Urinary bladder (tissue), 3 donors: ENCODE measurements at regions not wholly inside any gene's neighbourhood (a gene's known extent, or its start where the extent isn't known, plus 50 kb on each side); places are given as distances from the start of the nearest gene placed in this dataset.
"Not testable (repeated sequence)": the region's sequence is repeated elsewhere in the genome, so short reads cannot be mapped to it uniquely, and the experiment has no call there.

ENCODE experiments used
- DNase-seq: peaks from one replicate; pipeline ENCODE4 v3.0.0-alpha.2; 2015; ENCODE audit errors: extremely low spot score
- H3K27ac ChIP-seq: one replicate; pipeline ENCODE4 v1.5.1; 2013; ENCODE audit warnings: low read depth, mild to moderate bottlenecking, moderate library complexity
- H3K36me3 ChIP-seq: one replicate; pipeline ENCODE4 v1.6.1; 2013; ENCODE audit warnings: mild to moderate bottlenecking, moderate library complexity; ENCODE audit not compliant: insufficient read depth
- H3K4me1 ChIP-seq: one replicate; pipeline ENCODE4 v1.6.1; 2013; ENCODE audit warnings: mild to moderate bottlenecking, moderate library complexity; ENCODE audit not compliant: insufficient read depth
- H3K4me3 ChIP-seq: one replicate; pipeline ENCODE4 v1.5.1; 2013; ENCODE audit warnings: low read depth, low read length
- WGBS: extraction: QIAGEN DNeasy Blood & Tissue Kit; methylation state at CpG from one replicate; pipeline ENCODE4 v1.1.7; 2013; 5-methylcytosine and 5-hydroxymethylcytosine counted together
- donor health status: healthy with polysubstance abuse.
- donor health status: healthy.

DNA sequence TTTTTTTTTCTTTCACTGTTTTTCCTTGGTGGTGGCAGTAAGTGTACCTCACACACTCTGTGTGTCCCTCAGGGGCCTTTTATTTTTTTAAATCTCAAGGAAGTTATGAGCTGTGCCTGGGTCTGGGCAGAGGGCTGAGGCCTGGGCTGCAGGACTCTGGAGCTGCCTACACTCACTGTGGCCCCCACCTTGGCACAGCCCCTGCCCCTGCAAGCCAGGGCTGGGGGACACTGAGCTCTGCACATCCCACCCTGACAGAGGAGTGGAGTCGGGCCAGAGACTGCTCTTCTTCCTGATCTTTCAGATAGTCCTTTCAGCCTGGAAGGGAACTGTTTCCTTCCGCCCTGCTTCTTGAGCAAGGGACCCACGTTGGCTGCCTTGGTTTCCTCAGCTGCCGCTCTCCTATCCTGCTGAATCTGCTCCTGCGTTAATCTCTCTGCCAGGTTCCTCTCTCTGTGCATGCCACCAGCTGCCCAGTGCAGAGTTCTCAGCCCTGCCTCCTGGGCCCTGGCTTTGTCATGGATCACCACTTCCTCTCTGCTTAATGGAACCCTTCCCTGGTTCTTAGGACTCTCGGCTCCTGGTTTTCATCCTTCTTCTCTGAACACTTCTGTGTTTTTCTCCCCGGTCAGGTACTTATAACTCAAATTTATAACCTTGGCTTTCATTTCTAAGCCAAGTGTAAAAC lies 502.3 kb downstream of the DIRAS2 start:
- Histone ChIP-seq H3K4me1 (no peaks in the 10 kb centered on the region), H3K4me3 (no peak overlapping the region), H3K36me3 (no peaks in the 10 kb centered on the region), H3K27ac (no peak overlapping the region)
- 63% methylated on average over 7 of the region's 7 CpGs for WGBS
- no peak for DNase-seq

DNA sequence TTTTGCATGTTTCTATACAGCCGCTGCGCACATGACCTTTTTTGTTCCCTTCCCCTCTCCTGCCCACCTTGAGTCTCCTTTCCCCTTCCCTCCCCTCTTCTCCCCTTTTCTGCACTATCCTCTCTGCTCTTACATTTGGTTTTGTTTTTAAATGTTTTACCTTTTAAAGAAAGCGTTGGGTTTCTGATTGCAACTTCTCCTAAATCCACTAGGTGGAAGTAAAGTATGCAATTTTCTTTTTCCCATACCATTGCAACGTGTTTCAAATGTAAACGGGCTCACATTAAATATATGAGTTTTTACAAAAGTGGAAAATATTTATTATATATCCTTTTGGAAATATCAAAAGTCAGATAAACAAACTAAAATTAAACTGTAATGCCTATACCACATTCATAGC lies 500.9 kb downstream of the DIRAS2 start:
- no peak overlapping the region for H3K27ac ChIP-seq
- no peak overlapping the region for H3K4me3 ChIP-seq
- no peak for DNase-seq
- H3K36me3 ChIP-seq: no peaks in the 10 kb centered on the region
- WGBS: 28% methylated on average over 5 of the region's 5 CpGs
- H3K4me1 ChIP-seq: no peaks in the 10 kb centered on the region

DNA sequence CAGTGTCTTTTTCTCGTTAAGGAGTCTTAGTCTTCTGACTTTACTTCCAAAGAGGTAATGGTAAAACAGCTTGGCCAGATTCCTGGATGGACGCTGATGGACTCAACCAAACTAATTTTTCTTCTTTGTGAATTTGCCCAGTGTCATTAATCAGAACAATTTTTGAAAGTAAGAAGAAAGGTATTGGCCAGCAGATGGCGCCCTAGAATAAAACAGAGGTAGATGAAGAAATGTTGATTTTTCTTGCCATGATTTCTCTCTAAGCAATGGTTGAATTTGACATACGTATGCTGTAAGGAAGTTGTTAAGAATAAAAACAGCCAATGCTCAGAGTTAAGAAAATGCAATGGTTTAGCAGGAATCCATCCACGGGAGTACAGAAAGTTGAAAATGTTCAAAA lies 500.0 kb downstream of the DIRAS2 start:
- no peak overlapping the region for H3K4me3 ChIP-seq
- H3K4me1 ChIP-seq: no peaks in the 10 kb centered on the region
- H3K36me3 ChIP-seq: no peaks in the 10 kb centered on the region
- 20% methylated on average over 5 of the region's 5 CpGs for WGBS
- peak; percentile 17 for DNase-seq
- no peak overlapping the region for H3K27ac ChIP-seq

DNA sequence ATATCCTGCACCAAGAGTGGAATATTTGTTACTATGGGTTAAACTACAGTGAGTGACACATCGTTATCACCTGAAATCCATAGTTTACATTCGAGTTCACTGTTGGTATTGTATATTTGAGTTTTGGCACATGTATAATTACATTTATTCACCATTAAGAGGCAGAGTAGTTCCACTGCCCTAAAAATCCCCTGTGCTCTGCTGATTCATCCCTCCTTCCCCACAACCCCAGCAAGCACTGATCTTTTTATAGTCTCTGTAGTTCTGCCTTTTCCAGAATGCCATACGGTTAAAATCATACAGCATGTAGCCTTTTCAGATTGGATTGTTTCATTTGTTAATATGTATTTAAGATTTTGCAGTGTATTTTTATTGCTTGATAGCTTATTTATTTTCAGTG lies 495.2 kb downstream of the DIRAS2 start:
- WGBS: 29% methylated on average over 3 of the region's 3 CpGs
- Histone ChIP-seq H3K4me3 (no peak overlapping the region), H3K27ac (no peak overlapping the region), H3K4me1 (no peaks in the 10 kb centered on the region), H3K36me3 (no peaks in the 10 kb centered on the region)
- no peak for DNase-seq

DNA sequence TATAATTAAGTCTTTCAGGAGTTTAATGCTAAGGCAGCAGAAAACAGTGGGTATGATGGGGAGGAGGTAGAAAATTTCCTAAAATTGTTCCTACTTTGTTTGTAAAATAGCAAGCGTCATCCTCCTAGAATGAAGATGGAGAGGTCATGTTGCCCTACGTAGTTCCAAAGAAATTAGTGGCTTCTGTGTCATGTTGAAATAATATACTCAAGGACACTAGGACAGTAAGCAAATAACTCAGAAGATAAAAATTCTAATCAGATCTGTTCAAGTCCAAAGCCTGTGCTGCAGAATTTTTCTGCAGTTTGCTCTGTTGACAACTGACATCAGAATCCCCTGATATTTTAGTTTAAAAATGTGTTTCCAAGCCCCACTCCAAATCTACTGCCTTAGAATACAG lies 486.3 kb downstream of the DIRAS2 start:
- H3K4me3 ChIP-seq: no peak overlapping the region
- no peaks in the 10 kb centered on the region for H3K36me3 ChIP-seq
- no peaks in the 10 kb centered on the region for H3K4me1 ChIP-seq
- no peak overlapping the region for H3K27ac ChIP-seq
- DNase-seq: no peak
- WGBS: 78% methylated on average over 2 of the region's 2 CpGs

DNA sequence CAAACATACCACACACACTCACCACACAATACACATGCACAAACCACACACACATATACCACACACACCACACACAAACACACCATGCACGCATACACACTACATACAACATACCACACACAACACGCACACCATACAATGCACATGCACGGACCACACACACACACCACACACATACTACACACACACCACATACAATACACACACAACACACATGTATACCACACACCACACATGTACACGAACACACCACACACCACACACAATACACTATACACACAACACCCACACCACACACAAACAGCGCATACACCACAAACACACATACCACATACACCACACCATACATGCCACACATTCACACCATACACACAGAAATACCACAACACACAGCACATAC lies 480.3 kb downstream of the DIRAS2 start:
- no peaks in the 10 kb centered on the region for H3K4me1 ChIP-seq
- 95% methylated on average over 5 of the region's 5 CpGs for WGBS

DNA sequence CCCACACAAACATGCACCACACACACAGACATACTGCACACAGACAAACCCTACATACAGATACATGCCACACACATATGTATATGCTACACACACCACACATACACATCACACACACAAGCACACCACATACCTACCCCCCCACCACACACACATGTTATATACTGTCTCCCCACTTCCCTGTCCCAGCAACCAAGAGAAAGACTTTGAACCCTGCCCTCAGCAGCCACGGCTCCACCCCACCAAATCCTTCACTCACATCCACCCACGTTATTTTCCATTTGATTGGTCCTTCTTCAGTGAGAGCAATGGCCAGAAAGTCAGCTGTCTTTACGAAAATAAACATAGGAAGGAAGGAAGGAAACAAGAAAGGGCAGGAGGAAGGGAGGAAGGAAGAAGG lies 479.8 kb downstream of the DIRAS2 start:
- H3K4me1 ChIP-seq: peaks cover 2% of the 10 kb centered on the region
- 72% methylated on average over 3 of the region's 3 CpGs for WGBS
- no peaks in the 10 kb centered on the region for H3K36me3 ChIP-seq
- DNase-seq: no peak
- no peak overlapping the region for H3K27ac ChIP-seq
- no peak overlapping the region for H3K4me3 ChIP-seq

More for the DNA sequence above, 480.3 kb downstream of the DIRAS2 start:
- no peak for DNase-seq
- no peaks in the 10 kb centered on the region for H3K36me3 ChIP-seq
- H3K4me3 ChIP-seq: no peak overlapping the region
- no peak overlapping the region for H3K27ac ChIP-seq

DNA sequence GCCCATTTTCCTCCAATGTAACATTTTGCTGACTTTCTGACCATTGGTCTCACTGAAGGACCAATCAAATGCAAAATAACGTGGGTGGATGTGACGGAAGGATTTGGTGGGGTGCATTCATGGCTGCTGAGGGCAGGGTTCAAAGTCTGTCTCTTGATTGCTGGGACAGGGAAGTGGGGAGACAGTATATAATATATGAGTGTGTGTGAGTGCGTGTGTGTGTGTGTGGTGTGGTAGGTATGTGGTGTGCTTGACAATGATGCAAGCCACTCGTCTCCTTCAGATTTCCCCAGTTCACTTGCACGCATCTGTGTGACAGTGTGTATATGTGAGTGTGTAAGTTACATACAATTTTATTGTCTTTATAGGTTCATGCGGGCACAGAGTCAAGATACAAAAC lies 477.3 kb downstream of the DIRAS2 start:
- no peaks in the 10 kb centered on the region for H3K36me3 ChIP-seq
- H3K4me3 ChIP-seq: no peak overlapping the region
- WGBS: 53% methylated on average over 6 of the region's 6 CpGs
- no peak for DNase-seq
- no peak overlapping the region for H3K27ac ChIP-seq
- peaks cover 2% of the 10 kb centered on the region for H3K4me1 ChIP-seq

DNA sequence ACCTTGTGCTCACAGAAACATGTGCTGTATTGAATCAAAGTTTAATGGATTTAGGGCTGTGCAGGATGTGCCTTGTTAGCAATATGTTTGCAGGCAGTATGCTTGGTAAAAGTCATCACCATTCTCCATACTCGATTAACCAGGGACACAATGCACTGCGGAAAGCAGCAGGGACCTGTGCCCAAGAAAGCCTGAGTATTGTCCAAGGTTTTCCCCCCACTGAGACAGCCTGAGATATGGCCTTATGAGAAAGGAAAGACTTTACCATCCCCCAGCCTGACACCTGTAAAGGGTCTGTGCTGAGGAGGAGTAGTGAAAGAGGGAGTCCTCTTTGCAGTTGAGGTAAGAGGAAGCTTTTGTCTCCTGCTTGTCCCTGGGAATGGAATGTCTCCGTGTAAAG lies 476.2 kb downstream of the DIRAS2 start:
- H3K36me3 ChIP-seq, H3K4me3 ChIP-seq, H3K27ac ChIP-seq, H3K4me1 ChIP-seq, DNase-seq: not testable (repeated sequence)
- 44% methylated on average over 3 of the region's 3 CpGs for WGBS

DNA sequence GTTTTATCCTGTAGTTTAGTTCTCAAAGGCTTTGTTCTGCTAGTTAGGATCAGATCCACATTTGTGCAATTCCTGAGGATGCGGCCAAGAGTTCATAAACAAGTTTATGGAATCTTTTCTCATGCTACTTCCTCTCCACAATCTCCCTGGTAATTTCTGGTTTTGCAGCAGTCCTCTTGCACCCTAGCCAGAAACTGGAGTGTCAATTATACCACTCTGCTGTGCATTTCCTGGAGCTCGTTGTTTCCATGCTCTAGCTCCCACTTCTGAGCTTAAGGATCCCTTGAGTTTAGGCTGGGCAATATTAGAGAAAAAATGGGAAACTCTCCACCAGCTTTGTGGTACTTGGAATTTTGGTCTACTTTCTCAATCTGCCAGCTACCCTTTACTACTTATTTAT lies 474.7 kb downstream of the DIRAS2 start:
- WGBS: 16% methylated on average over 2 of the region's 2 CpGs
- no peaks in the 10 kb centered on the region for H3K36me3 ChIP-seq
- no peak overlapping the region for H3K27ac ChIP-seq
- no peak for DNase-seq
- H3K4me1 ChIP-seq: peaks cover 2% of the 10 kb centered on the region
- no peak overlapping the region for H3K4me3 ChIP-seq

DNA sequence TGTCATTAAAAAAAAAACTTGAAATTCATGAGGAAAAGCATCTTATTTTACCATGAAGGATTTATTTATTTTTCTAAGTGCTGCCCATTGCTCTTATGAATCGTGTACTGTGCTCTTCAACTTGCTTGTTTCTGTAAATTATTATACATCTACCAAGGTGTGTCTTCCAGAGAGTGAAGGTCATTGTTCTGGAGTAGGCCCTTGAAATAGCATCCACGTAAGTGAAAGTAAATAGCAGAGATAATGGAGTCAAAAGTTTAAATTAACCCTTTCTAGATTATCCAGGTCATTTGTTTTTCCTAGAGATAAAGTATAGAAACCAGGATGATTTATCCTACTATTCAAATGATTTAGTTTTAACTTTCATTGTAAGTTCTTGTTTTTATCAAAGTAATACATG lies 473.1 kb downstream of the DIRAS2 start:
- no peak for DNase-seq
- 65% methylated on average over 2 of the region's 2 CpGs for WGBS
- Histone ChIP-seq H3K4me3 (no peak overlapping the region), H3K27ac (no peak overlapping the region), H3K4me1 (peaks cover 2% of the 10 kb centered on the region), H3K36me3 (no peaks in the 10 kb centered on the region)

DNA sequence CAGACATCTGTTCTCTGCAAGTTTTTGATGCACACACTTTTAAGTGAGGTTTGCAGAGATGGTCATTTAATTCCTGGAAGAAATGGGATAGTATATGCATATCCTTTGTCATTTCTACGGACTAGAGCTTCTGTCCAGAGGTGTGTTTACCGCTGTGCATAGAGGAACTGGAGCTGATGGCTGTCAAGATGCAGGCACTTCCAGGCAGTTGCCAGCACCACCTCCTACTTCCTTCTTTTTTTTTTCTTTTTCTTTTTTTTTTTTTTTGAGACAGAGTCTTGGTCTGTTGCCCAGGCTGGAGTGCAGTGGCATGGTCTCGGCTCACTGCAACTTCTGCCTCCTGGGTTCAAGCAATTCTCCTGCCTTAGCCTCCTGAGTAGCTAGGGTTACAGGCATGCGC lies 468.7 kb downstream of the DIRAS2 start:
- H3K4me3 ChIP-seq, H3K36me3 ChIP-seq, H3K27ac ChIP-seq, H3K4me1 ChIP-seq, DNase-seq: not testable (repeated sequence)
- WGBS: 77% methylated on average over 4 of the region's 4 CpGs

DNA sequence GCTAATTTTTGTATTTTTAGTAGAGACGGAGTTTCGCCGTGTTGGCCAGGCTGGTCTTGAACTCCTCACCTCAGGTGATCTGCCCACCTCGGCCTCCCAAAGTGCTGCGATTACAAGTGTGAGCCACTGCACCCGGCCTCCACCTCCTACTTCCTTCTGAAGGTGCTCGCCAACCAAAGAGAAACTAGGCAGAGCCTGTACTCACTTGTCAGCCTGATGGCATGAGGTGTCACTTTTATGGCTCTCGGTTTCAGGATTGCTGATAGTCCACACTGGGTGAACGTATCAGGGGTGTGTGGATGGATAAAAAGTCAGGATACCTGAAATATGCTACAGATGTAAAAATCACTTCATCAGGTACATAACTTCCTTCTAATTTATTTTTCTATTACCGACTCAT lies 468.3 kb downstream of the DIRAS2 start:
- WGBS: 83% methylated on average over 10 of the region's 10 CpGs
- not testable (repeated sequence) for DNase-seq, H3K4me1 ChIP-seq, H3K4me3 ChIP-seq, H3K36me3 ChIP-seq, H3K27ac ChIP-seq

DNA sequence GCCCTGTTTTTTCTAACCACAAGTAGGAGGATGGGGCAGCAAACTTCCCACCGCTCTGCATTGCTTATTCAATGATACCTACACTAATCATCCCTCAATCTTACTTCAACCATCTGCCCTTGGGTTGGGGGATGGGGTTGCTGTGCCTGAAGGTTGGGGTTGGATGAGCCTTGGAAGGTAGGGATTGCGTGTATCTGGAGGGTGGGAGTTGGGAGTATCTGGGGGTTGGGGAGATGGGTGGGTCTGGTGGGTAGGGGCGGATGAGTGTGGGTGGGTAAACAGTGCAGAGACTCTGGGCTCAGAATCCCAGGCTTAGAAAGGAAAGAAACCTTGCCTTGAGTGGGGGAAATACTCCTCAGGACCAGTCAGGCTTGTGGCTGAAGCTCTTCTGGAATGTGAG lies 467.4 kb downstream of the DIRAS2 start:
- Histone ChIP-seq H3K36me3 (no peaks in the 10 kb centered on the region), H3K27ac (no peak overlapping the region), H3K4me1 (no peaks in the 10 kb centered on the region), H3K4me3 (no peak overlapping the region)
- WGBS: 92% methylated on average over 3 of the region's 3 CpGs
- DNase-seq: no peak

DNA sequence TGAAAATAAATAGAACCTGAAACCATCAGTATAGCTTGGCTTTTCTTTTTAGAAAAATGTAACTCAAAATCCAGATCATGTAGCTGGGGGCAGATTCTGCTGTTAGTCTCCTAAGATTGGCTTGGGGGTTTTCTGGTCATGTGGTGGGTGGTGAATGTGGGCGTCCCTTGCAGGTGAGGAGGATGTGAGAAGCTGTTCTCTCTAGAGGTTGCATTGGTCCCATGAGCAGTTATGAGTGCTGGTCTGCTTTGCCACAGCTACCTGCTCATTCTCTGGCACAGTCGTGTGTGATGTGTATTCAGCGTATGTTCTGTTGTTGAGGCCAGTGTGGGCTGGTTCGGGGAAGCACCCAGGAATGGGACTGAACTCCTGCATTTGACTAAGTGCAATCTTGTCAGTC lies 466.8 kb downstream of the DIRAS2 start:
- H3K4me1 ChIP-seq: no peaks in the 10 kb centered on the region
- H3K36me3 ChIP-seq: no peaks in the 10 kb centered on the region
- DNase-seq: no peak
- WGBS: 91% methylated on average over 4 of the region's 4 CpGs
- no peak overlapping the region for H3K4me3 ChIP-seq
- no peak overlapping the region for H3K27ac ChIP-seq
